ENCODE measurements at regions not wholly inside any gene's neighbourhood (a gene's known extent, or its start where the extent isn't known, plus 50 kb on each side); places are given as distances from the start of the nearest gene placed in this dataset.
"Not testable (repeated sequence)": the region's sequence is repeated elsewhere in the genome, so short reads cannot be mapped to it uniquely, and the experiment has no call there.

DNA sequence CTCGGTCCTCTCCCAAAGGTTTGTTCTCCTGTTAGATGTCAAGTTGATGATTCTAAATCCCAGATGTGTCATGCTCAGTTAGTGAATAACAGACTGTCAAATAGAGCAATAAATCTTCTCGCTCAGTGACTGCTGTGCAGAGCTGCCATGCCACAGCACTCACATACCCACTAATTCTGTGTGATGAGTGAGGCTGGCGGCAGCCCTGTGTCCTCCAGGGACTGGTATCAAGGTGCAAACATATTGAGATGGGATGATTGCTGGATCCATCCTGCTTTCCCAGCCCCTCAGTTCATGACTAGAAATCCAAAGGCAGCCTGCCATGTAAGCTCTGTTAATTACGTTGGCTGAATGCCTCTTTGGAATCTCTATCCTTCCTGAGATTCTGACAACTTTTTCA lies 103.9 kb downstream of the OLIG3 start:
- no peak overlapping the region for H3K4me3 ChIP-seq (ENCODE audit: low read depth, low read length)
- DNase-seq (ENCODE audit: low read depth), result no peak
- TF ChIP-seq, protein P1, sequence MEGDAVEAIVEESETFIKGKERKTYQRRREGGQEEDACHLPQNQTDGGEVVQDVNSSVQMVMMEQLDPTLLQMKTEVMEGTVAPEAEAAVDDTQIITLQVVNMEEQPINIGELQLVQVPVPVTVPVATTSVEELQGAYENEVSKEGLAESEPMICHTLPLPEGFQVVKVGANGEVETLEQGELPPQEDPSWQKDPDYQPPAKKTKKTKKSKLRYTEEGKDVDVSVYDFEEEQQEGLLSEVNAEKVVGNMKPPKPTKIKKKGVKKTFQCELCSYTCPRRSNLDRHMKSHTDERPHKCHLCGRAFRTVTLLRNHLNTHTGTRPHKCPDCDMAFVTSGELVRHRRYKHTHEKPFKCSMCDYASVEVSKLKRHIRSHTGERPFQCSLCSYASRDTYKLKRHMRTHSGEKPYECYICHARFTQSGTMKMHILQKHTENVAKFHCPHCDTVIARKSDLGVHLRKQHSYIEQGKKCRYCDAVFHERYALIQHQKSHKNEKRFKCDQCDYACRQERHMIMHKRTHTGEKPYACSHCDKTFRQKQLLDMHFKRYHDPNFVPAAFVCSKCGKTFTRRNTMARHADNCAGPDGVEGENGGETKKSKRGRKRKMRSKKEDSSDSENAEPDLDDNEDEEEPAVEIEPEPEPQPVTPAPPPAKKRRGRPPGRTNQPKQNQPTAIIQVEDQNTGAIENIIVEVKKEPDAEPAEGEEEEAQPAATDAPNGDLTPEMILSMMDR (IDR thresholded peaks at IDR 0.05; ENCODE audit: control insufficient read depth, extremely low read depth, insufficient read depth), result no peak

DNA sequence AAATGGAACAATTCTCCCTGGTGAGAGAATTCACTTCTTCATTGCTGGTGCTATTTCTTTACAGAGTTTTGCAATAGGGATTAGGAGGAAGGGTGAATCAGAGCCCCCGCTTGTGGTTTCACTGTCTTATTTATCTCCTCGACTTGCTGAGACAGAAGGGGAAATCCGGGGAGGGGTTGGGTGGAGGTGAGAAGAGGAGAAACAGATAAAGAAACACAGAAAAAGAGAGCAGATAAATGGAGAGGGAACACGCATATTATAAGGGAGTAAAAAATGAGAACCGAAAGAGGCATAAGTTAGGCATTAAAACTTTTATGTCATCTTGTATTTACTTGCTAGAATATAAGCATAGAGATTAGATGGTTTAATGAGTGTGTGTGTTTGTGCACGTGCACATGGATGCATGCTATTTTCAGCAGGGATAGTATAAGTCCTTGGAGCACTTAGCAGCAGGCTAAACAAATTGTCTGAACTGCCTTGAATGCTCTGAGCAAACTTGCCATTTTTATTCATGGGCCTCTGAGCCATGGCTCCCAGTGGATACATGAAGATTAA lies 105.0 kb downstream of the OLIG3 start:
- no peak overlapping the region for H3K4me3 ChIP-seq (ENCODE audit: low read depth, low read length)
- TF ChIP-seq, protein P1 (IDR thresholded peaks at IDR 0.05; ENCODE audit: control insufficient read depth, extremely low read depth, insufficient read depth), result no peak
- DNase-seq (ENCODE audit: low read depth), result no peak

DNA sequence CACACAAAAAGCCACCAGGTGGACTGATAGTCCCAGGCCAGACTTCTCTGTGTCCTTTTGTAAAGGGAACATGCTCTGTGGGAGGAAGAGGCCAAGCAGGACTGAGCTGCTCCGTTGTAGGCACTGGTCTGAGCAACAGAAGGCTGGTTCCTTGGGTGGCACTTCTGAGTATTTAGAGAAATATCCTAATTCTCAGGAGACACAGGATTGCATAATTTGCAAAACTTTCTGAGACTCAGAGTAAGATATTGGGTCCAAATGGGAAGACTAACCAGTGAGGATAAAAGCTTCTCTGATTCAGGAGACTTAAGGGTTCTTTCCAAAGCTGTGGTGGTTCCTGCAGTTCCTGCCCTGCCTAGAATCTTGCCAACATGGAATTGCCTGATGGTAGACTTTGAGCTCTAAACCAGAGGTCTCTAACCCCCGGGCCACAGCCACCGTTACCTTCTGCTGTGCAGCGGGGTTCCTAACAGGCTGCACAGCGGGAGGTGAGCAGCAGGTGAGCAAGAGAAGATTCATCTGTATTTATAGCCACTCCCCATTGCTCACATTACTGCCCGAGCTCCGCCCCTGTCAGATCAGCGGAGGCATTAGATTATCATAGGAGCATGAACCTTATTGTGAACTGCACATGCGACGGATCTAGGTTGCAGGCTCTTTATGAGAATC lies 107.0 kb downstream of the OLIG3 start:
- TF ChIP-seq, protein P1 (IDR thresholded peaks at IDR 0.05; ENCODE audit: control insufficient read depth, extremely low read depth, insufficient read depth), result no peak
- no peak overlapping the region for H3K4me3 ChIP-seq (ENCODE audit: low read depth, low read length)
- no peak for DNase-seq (ENCODE audit: low read depth)

DNA sequence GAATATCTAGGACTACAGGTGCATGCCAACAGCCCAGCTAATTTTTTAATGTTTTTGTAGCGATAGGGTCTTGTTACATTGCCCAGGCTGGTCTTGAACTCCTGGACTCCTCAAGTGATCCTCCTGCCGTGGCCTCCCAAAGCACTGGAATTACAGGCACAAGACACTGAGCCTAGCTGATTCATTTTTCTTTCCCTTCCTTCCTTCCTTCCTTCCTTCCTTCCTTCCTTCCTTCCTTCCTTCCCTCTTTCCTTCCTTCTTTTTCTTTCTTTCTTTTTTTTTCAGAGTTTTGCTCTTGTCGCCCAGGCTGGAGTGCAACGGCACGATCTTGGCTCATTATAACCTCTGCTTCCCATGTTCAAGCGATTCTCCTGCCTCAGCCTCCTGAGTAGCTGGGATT lies 110.9 kb downstream of the OLIG3 start:
- not testable (repeated sequence) for DNase-seq (ENCODE audit: low read depth); H3K4me3 ChIP-seq (ENCODE audit: low read depth, low read length)

DNA sequence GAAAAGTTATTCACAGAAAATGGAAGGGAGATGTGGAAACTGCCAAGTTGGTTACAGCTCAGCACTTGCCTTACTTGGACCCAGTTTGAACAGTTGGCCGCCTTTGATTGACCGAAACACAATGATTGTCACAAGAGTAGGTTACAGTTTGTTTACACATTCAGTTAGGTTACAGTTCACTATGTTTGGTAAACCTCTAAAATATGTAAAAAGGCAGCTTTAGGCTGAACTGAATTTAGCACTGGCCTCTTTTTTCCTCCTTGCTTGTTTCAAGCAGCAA lies 116.2 kb downstream of the OLIG3 start:
- TF ChIP-seq, protein P1 (IDR thresholded peaks at IDR 0.05; ENCODE audit: control insufficient read depth, extremely low read depth, insufficient read depth), result no peak
- no peak overlapping the region for H3K4me3 ChIP-seq (ENCODE audit: low read depth, low read length)
- no peak for DNase-seq (ENCODE audit: low read depth)

DNA sequence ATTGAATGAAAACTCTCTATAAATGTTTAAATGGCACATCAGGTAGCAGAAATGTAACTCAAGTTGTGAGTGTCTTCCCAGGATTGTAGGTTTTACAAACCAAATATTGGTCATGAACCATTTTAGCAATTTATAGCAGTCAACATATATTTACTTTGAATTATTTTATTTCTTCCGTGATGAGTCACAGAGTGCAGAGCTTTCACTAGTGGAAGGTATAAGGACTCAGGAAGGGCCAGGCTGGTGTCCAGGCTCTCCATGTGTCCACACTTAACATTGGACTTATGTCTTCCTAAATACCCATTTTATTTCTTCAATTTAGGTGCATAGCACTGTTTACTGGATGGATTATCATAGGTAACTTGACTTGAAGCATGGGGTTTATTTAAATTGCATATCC lies 120.9 kb downstream of the OLIG3 start:
- DNase-seq (ENCODE audit: low read depth), result no peak
- no peak overlapping the region for H3K4me3 ChIP-seq (ENCODE audit: low read depth, low read length)
- TF ChIP-seq, protein P1 (IDR thresholded peaks at IDR 0.05; ENCODE audit: control insufficient read depth, extremely low read depth, insufficient read depth), result no peak

DNA sequence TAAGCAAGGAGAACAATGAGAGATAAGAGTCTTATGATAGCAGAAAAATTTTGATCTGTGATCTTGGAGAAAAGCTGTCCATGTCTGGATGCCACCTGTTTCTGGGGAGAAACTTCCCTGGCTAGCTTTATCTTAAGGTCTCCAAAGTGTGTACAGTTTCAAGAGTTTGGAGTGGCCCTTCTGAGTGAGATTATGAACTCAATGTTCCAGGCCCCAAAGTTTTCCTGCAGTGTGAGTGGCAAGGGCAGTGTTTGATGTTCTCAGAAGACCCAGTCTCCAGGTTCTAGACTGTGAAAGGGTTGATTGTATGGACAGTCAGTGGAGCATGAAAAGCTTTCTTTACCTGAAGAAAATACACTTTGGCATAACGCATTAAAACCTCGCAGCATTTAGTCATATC lies 121.7 kb downstream of the OLIG3 start:
- H3K4me3 ChIP-seq (ENCODE audit: low read depth, low read length), result no peak overlapping the region
- TF ChIP-seq, protein P1 (IDR thresholded peaks at IDR 0.05; ENCODE audit: control insufficient read depth, extremely low read depth, insufficient read depth), result no peak

More for the DNA sequence above, 121.7 kb downstream of the OLIG3 start:
- no peak for DNase-seq (ENCODE audit: low read depth)

All from LNCaP clone FGC (cell line).